ENCODE measurements at regions not wholly inside any gene's neighbourhood (a gene's known extent, or its start where the extent isn't known, plus 50 kb on each side); places are given as distances from the start of the nearest gene placed in this dataset.

- no peak for TF ChIP-seq CTCF (IDR thresholded peaks at IDR 0.05)
- TF ChIP-seq POLR2A (IDR thresholded peaks at IDR 0.05): no peak
Measured at GRCh38 chr10:131022981-131023380, 288.5 kb downstream of the TCERG1L start.

All from right lobe of liver (tissue), 4 donors.